Trophoblast cell (in vitro differentiated cells and primary cell): ENCODE measurements at regions not wholly inside any gene's neighbourhood (a gene's known extent, or its start where the extent isn't known, plus 50 kb on each side); places are given as distances from the start of the nearest gene placed in this dataset.
A peak's percentile ranks its signal among the peaks of the same experiment; 100 is the strongest.
"Not testable (repeated sequence)": the region's sequence is repeated elsewhere in the genome, so short reads cannot be mapped to it uniquely, and the experiment has no call there.

Source experiments
- DNase-seq, 2 donors: peaks; one replicate each; pipeline ENCODE4 v3.0.0-alpha.2; 2016
- H2AFZ ChIP-seq: 2 replicates; pipeline ENCODE4 v1.6.1; 2013; ENCODE audit warnings: low read length, moderate library complexity, mild to moderate bottlenecking; ENCODE audit not compliant: insufficient read depth, poor library complexity
- H2AK5ac ChIP-seq: 2 replicates; pipeline ENCODE4 v1.6.1; 2013; ENCODE audit warnings: mild to moderate bottlenecking, low read length
- H2BK120ac ChIP-seq: 2 replicates; pipeline ENCODE4 v1.6.1; 2013; ENCODE audit warnings: low read length, mild to moderate bottlenecking, moderate library complexity; ENCODE audit not compliant: insufficient read depth, poor library complexity
- H2BK12ac ChIP-seq: 2 replicates; pipeline ENCODE4 v1.6.1; 2013; ENCODE audit warnings: mild to moderate bottlenecking, low read length, moderate library complexity
- H2BK5ac ChIP-seq: 2 replicates; pipeline ENCODE4 v1.6.1; 2013; ENCODE audit warnings: low read length, low read depth, moderate library complexity, mild to moderate bottlenecking; ENCODE audit not compliant: poor library complexity
- H3K14ac ChIP-seq: 2 replicates; pipeline ENCODE4 v1.6.1; 2013; ENCODE audit warnings: mild to moderate bottlenecking, low read length
- H3K18ac ChIP-seq: 2 replicates; pipeline ENCODE4 v1.6.1; 2013; ENCODE audit warnings: mild to moderate bottlenecking, low read length
- H3K23ac ChIP-seq: 2 replicates; pipeline ENCODE4 v1.6.1; 2013; ENCODE audit warnings: low read length
- H3K27ac ChIP-seq: 2 replicates; pipeline ENCODE4 v1.5.1; 2013; ENCODE audit warnings: low read depth, mild to moderate bottlenecking, inconsistent platforms, low read length, moderate library complexity
- H3K27me3 ChIP-seq: 2 replicates; pipeline ENCODE4 v1.6.1; 2013; ENCODE audit warnings: inconsistent platforms, mild to moderate bottlenecking, low read length, moderate library complexity; ENCODE audit not compliant: insufficient read depth
- H3K36me3 ChIP-seq, 2 experiments: 1 replicate in 1 of 2; 2 replicates in 1 of 2; pipeline ENCODE4 v1.6.1; 2013; ENCODE audit warnings: low read length in 2 of 2, mild to moderate bottlenecking in 2 of 2, moderate library complexity in 1 of 2; ENCODE audit not compliant: insufficient read depth in 2 of 2, control insufficient read depth in 1 of 2
- H3K4ac ChIP-seq: 2 replicates; pipeline ENCODE4 v1.6.1; 2013; ENCODE audit warnings: low read depth, mild to moderate bottlenecking, low read length, moderate library complexity
- H3K4me1 ChIP-seq, 2 experiments: 1 replicate in 1 of 2; 2 replicates in 1 of 2; pipeline ENCODE4 v1.6.1; 2013; ENCODE audit warnings: low read length in 2 of 2, mild to moderate bottlenecking in 2 of 2, moderate library complexity in 1 of 2; ENCODE audit not compliant: insufficient read depth in 2 of 2, control insufficient read depth in 1 of 2
- H3K4me2 ChIP-seq: 2 replicates; pipeline ENCODE4 v1.6.1; 2013; ENCODE audit warnings: inconsistent platforms, mild to moderate bottlenecking, low read length, moderate library complexity
- H3K4me3 ChIP-seq: 2 replicates; pipeline ENCODE4 v1.5.1; 2013; ENCODE audit warnings: mild to moderate bottlenecking, low read depth, low read length, inconsistent platforms
- H3K79me1 ChIP-seq: one replicate; pipeline ENCODE4 v1.6.1; 2013; ENCODE audit warnings: low read length
- H3K79me2 ChIP-seq: 2 replicates; pipeline ENCODE4 v1.6.1; 2013; ENCODE audit warnings: low read length, mild to moderate bottlenecking; ENCODE audit not compliant: control insufficient read depth, insufficient read depth, poor library complexity
- H3K9ac ChIP-seq: 2 replicates; pipeline ENCODE4 v1.6.1; 2013; ENCODE audit warnings: mild to moderate bottlenecking, low read length
- H3K9me3 ChIP-seq: 2 replicates; pipeline ENCODE4 v1.6.1; 2013; ENCODE audit warnings: low read depth, mild to moderate bottlenecking, control low read depth, inconsistent platforms, low read length; ENCODE audit not compliant: insufficient read depth
- H4K12ac ChIP-seq: 2 replicates; pipeline ENCODE4 v1.6.1; 2013; ENCODE audit warnings: low read depth, mild to moderate bottlenecking, low read length, moderate library complexity
- H4K8ac ChIP-seq: 2 replicates; pipeline ENCODE4 v1.6.1; 2013; ENCODE audit warnings: low read depth, mild to moderate bottlenecking, low read length, moderate library complexity
- H4K91ac ChIP-seq: one replicate; pipeline ENCODE4 v1.6.1; 2013; ENCODE audit warnings: low read depth, mild to moderate bottlenecking, low read length, moderate library complexity
- WGBS: extraction: QIAGEN DNeasy Blood & Tissue Kit; methylation state at CpG from one replicate; pipeline ENCODE4 v1.1.7; 2013; ENCODE audit warnings: missing lambda C conversion rate; ENCODE audit not compliant: insufficient read length, insufficient coverage; ENCODE audit errors: extremely low coverage; 5-methylcytosine and 5-hydroxymethylcytosine counted together

DNA sequence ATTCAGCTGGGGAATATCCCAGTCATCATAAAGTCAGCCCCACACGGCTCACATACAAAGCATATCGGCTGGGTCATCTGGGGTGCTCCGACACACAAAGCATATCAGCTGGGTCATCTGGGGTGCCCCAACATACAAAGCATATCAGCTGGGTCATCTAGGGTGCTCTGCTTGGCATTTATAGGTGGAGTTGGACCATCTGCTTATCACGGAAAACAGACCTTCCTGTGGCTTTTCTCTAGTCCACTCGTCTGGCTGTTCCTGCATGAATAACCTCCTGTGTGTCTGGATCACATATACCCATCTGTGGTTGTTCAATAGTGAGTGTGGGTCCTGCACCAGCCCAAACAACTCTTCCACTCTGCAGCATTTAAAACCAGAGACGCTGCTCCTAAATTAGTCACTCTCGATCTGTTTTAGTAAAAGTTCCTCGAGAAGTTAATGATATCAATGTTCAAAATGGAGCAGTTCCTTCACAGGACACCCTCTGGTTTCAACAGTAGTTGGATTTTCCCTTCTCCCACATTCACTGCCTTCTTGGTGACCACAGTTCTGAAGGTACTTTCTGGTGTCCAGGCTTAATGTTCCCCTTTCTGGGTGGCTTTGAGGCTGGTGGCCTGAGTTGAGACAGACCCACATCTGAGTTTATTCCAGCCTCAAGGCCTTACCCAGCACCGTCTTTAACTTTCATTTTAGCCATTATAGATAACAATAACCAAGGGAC lies 70.0 kb upstream of the FRG1 start:
- no peak overlapping the region for H2AFZ ChIP-seq
- no peak overlapping the region for H3K23ac ChIP-seq
- H4K12ac ChIP-seq = no peak overlapping the region
- H3K4me2 ChIP-seq = no peak overlapping the region
- no peaks in the 10 kb centered on the region for H3K27me3 ChIP-seq
- no peaks in the 10 kb centered on the region for H3K79me1 ChIP-seq
- no peak overlapping the region for H3K14ac ChIP-seq
- H4K8ac ChIP-seq = no peak overlapping the region
- H3K4ac ChIP-seq = no peak overlapping the region
- no peak overlapping the region for H4K91ac ChIP-seq
- H3K79me2 ChIP-seq = no peaks in the 10 kb centered on the region
- no peak overlapping the region for H3K18ac ChIP-seq
- H3K4me1 ChIP-seq = no peaks in the 10 kb centered on the region
- no peak overlapping the region for H3K4me3 ChIP-seq
- H3K27ac ChIP-seq = no peak overlapping the region
- no peak overlapping the region for H3K9ac ChIP-seq
- H2AK5ac ChIP-seq = no peak overlapping the region
- no peak overlapping the region for H2BK5ac ChIP-seq
- no peaks in the 10 kb centered on the region for H3K9me3 ChIP-seq
- DNase-seq = no peak
- no peak overlapping the region for H2BK120ac ChIP-seq
- no peak overlapping the region for H2BK12ac ChIP-seq
- no peaks in the 10 kb centered on the region for H3K36me3 ChIP-seq
- WGBS = no CpG with 5 or more reads among the region's 9 CpGs

- Histone ChIP-seq H3K4ac (no peak overlapping the region), H3K4me3 (no peak overlapping the region), H3K18ac (no peak overlapping the region), H4K8ac (no peak overlapping the region), H3K27ac (no peak overlapping the region), H3K79me1 (no peaks in the 10 kb centered on the region), H4K91ac (no peak overlapping the region), H3K27me3 (no peaks in the 10 kb centered on the region), H3K4me1 (no peaks in the 10 kb centered on the region), H3K23ac (no peak overlapping the region), H3K9ac (no peak overlapping the region), H3K14ac (no peak overlapping the region), H2AFZ (no peak overlapping the region), H3K9me3 (no peaks in the 10 kb centered on the region), H2AK5ac (no peak overlapping the region), H2BK5ac (no peak overlapping the region), H3K79me2 (no peaks in the 10 kb centered on the region), H2BK12ac (no peak overlapping the region), H2BK120ac (no peak overlapping the region), H3K4me2 (no peak overlapping the region), H3K36me3 (no peaks in the 10 kb centered on the region), H4K12ac (no peak overlapping the region)
- WGBS = no CpG with 5 or more reads among the region's 2 CpGs
- DNase-seq = no peak
Measured at GRCh38 chr4:189874591-189874990, 66.1 kb upstream of the FRG1 start.

DNA sequence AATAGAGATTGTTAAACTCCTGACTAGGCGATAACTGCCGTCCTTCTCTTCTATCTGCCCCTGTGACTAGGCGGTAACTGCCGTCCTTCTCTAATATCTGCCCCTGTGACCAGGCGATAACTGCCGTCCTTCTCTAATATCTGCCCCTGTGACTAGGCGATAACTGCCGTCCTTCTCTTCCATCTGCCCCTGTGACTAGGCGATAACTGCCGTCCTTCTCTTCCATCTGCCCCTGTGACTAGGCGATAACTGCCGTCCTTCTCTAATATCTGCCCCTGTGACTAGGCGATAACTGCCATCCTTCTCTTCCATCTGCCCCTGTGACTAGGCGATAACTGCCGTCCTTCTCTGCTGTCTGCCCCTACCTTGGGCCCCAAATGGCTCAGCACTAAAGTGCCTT lies 59.5 kb upstream of the FRG1 start:
- H2AK5ac ChIP-seq, H3K14ac ChIP-seq, H3K79me1 ChIP-seq, H2BK12ac ChIP-seq, H4K12ac ChIP-seq, H3K79me2 ChIP-seq, H2BK120ac ChIP-seq, H4K8ac ChIP-seq, H3K4me1 ChIP-seq, H3K4ac ChIP-seq, DNase-seq, H4K91ac ChIP-seq, H3K36me3 ChIP-seq, H3K18ac ChIP-seq, H3K9ac ChIP-seq, H3K27me3 ChIP-seq, H3K9me3 ChIP-seq, H3K4me2 ChIP-seq, H2AFZ ChIP-seq, H2BK5ac ChIP-seq, H3K23ac ChIP-seq, H3K27ac ChIP-seq: not testable (repeated sequence)
- H3K4me3 ChIP-seq = peak overlapping the region; percentile 1
- no CpG with 5 or more reads among the region's 15 CpGs for WGBS

DNA sequence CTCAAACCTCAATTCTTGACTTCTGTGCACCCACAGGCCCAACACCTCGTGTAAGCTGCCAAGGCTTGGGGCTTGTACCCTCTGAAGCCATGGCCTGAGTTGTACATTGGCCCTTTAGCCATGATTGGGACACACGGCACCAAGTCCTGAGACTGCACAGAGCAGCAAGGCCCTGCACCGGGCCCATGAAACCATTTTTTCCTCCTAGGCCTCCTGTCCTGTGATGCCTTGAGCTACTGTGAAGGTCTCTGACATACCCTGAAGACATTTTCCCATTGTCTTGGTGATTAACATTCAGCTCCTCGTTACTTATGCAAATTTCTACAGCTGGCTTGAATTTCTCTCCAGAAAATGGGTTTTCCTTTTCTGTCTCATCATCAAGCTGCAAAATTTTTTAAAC lies 52.3 kb upstream of the FRG1 start:
- not testable (repeated sequence) for H2BK5ac ChIP-seq, H3K27ac ChIP-seq, H3K14ac ChIP-seq, H2BK120ac ChIP-seq, H2AK5ac ChIP-seq, H3K27me3 ChIP-seq, H3K4me3 ChIP-seq, H3K23ac ChIP-seq, H3K79me2 ChIP-seq, H4K91ac ChIP-seq, H2AFZ ChIP-seq, H4K12ac ChIP-seq, H3K79me1 ChIP-seq, H4K8ac ChIP-seq, H3K4ac ChIP-seq, H3K4me2 ChIP-seq, H3K18ac ChIP-seq, H3K9ac ChIP-seq, H2BK12ac ChIP-seq, H3K4me1 ChIP-seq, H3K36me3 ChIP-seq, DNase-seq
- H3K9me3 ChIP-seq = peaks cover 11% of the 10 kb centered on the region
- WGBS = no CpG with 5 or more reads among the region's 4 CpGs
